ENCODE measurements at regions not wholly inside any gene's neighbourhood (a gene's known extent, or its start where the extent isn't known, plus 50 kb on each side); places are given as distances from the start of the nearest gene placed in this dataset.

DNA sequence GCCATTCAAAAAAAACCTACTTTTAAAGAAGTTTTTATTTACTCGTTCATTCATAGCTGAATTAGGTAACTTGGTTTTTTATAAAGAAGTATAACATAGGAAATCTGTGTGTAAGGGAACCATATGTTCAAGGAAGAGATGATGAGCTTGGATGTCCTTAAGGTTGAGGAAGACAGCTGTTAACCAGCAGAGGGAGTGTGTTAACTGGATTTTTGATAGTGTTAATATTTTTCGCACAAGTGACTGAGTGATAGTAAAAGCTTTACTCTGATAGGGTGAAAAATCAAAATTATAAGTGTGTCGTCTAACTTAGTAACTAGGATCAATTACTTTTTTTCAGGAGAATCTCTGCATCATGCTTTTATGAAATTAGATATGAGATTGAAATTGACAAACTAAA is 134.7 kb downstream of the ARL5B start:
- Histone ChIP-seq H3K79me2 (replicated peaks; ENCODE audit: insufficient read depth, low read length) (no peaks in the 10 kb centered on the region), H3K4me2 (ENCODE audit: low read length) (no peak overlapping the region), H3K9me2 (ENCODE audit: insufficient read depth, low read length) (no peaks in the 10 kb centered on the region), H3K9ac (ENCODE audit: low read length) (no peak overlapping the region), H4K20me1 (ENCODE audit: insufficient read depth) (no peaks in the 10 kb centered on the region), H3K27me3 (ENCODE audit: insufficient read depth, low read depth, low read length) (no peaks in the 10 kb centered on the region), H3F3A (ENCODE audit: insufficient read depth, low read length, poor library complexity, severe bottlenecking) (no peaks in the 10 kb centered on the region), H3K9me3 (ENCODE audit: low read length) (no peaks in the 10 kb centered on the region), H2AFZ (ENCODE audit: low read depth, low read length) (no peak overlapping the region), H3K36me3 (ENCODE audit: insufficient read depth, low read length) (no peaks in the 10 kb centered on the region), H3K4me3 (ENCODE audit: low read length) (no peak overlapping the region), H3K27ac (ENCODE audit: low read length) (no peak overlapping the region)
- TF ChIP-seq, protein P1, sequence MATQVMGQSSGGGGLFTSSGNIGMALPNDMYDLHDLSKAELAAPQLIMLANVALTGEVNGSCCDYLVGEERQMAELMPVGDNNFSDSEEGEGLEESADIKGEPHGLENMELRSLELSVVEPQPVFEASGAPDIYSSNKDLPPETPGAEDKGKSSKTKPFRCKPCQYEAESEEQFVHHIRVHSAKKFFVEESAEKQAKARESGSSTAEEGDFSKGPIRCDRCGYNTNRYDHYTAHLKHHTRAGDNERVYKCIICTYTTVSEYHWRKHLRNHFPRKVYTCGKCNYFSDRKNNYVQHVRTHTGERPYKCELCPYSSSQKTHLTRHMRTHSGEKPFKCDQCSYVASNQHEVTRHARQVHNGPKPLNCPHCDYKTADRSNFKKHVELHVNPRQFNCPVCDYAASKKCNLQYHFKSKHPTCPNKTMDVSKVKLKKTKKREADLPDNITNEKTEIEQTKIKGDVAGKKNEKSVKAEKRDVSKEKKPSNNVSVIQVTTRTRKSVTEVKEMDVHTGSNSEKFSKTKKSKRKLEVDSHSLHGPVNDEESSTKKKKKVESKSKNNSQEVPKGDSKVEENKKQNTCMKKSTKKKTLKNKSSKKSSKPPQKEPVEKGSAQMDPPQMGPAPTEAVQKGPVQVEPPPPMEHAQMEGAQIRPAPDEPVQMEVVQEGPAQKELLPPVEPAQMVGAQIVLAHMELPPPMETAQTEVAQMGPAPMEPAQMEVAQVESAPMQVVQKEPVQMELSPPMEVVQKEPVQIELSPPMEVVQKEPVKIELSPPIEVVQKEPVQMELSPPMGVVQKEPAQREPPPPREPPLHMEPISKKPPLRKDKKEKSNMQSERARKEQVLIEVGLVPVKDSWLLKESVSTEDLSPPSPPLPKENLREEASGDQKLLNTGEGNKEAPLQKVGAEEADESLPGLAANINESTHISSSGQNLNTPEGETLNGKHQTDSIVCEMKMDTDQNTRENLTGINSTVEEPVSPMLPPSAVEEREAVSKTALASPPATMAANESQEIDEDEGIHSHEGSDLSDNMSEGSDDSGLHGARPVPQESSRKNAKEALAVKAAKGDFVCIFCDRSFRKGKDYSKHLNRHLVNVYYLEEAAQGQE (IDR thresholded peaks at IDR 0.05; ENCODE audit: borderline replicate concordance), result no peak
- TF ChIP-seq MXI1 (conservative IDR thresholded peaks at IDR 0.05; ENCODE audit: poor library complexity, severe bottlenecking) (no peak), RAD21 (conservative IDR thresholded peaks at IDR 0.05) (peak; percentile 80), SMC3 (conservative IDR thresholded peaks at IDR 0.05; ENCODE audit: poor library complexity) (peak; percentile 80), EZH2 (IDR thresholded peaks at IDR 0.05; ENCODE audit: borderline replicate concordance, insufficient read depth, low read length, poor library complexity, severe bottlenecking) (no peak), POLR2AphosphoS5 (IDR thresholded peaks at IDR 0.05) (no peak), EP300 (conservative IDR thresholded peaks at IDR 0.05; ENCODE audit: poor library complexity, severe bottlenecking) (no peak), TAF1 (IDR thresholded peaks at IDR 0.05; ENCODE audit: low read depth) (no peak)
- TF ChIP-seq, protein P2, sequence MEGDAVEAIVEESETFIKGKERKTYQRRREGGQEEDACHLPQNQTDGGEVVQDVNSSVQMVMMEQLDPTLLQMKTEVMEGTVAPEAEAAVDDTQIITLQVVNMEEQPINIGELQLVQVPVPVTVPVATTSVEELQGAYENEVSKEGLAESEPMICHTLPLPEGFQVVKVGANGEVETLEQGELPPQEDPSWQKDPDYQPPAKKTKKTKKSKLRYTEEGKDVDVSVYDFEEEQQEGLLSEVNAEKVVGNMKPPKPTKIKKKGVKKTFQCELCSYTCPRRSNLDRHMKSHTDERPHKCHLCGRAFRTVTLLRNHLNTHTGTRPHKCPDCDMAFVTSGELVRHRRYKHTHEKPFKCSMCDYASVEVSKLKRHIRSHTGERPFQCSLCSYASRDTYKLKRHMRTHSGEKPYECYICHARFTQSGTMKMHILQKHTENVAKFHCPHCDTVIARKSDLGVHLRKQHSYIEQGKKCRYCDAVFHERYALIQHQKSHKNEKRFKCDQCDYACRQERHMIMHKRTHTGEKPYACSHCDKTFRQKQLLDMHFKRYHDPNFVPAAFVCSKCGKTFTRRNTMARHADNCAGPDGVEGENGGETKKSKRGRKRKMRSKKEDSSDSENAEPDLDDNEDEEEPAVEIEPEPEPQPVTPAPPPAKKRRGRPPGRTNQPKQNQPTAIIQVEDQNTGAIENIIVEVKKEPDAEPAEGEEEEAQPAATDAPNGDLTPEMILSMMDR (IDR thresholded peaks at IDR 0.05; ENCODE audit: poor library complexity, severe bottlenecking), result peak; percentile 75

DNA sequence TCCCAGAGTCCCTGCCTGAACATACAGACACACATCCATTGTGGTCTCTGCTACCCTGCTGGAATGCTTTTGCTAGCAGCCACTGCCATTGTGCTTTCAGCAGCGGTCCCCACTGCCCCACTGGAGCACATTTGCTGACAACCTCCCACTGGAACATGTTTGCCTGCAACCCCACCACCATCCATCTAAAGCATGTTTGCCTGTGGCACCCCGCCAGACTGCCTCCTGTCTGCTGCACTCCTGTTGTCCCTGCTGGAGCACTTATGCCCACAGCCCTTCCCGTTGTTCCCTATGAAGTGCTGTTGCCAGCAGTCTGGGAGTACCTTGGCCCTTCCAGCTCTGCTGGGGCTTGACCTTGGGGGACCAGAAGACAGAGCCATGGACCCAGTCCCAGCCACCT is 136.3 kb downstream of the ARL5B start:
- Histone ChIP-seq H3K27ac (ENCODE audit: low read length) (no peak overlapping the region), H3K9me3 (ENCODE audit: low read length) (no peaks in the 10 kb centered on the region), H4K20me1 (ENCODE audit: insufficient read depth) (no peaks in the 10 kb centered on the region), H3K9ac (ENCODE audit: low read length) (no peak overlapping the region), H2AFZ (ENCODE audit: low read depth, low read length) (no peak overlapping the region), H3K9me2 (ENCODE audit: insufficient read depth, low read length) (no peaks in the 10 kb centered on the region), H3K36me3 (ENCODE audit: insufficient read depth, low read length) (no peaks in the 10 kb centered on the region), H3K27me3 (ENCODE audit: insufficient read depth, low read depth, low read length) (no peaks in the 10 kb centered on the region), H3K79me2 (replicated peaks; ENCODE audit: insufficient read depth, low read length) (no peaks in the 10 kb centered on the region), H3F3A (ENCODE audit: insufficient read depth, low read length, poor library complexity, severe bottlenecking) (no peaks in the 10 kb centered on the region), H3K4me3 (ENCODE audit: low read length) (no peak overlapping the region), H3K4me2 (ENCODE audit: low read length) (no peak overlapping the region)
- no peak for TF ChIP-seq RAD21 (conservative IDR thresholded peaks at IDR 0.05)
- TF ChIP-seq, protein P2 (IDR thresholded peaks at IDR 0.05; ENCODE audit: poor library complexity, severe bottlenecking), result no peak
- TF ChIP-seq TAF1 (IDR thresholded peaks at IDR 0.05; ENCODE audit: low read depth), result no peak
- no peak for TF ChIP-seq EZH2 (IDR thresholded peaks at IDR 0.05; ENCODE audit: borderline replicate concordance, insufficient read depth, low read length, poor library complexity, severe bottlenecking)
